Right atrium auricular region (tissue), 2 donors: ENCODE measurements at regions not wholly inside any gene's neighbourhood (a gene's known extent, or its start where the extent isn't known, plus 50 kb on each side); places are given as distances from the start of the nearest gene placed in this dataset.

ENCODE experiments used
- DNase-seq: peaks from one replicate; pipeline ENCODE4 v3.0.0-alpha.2; 2019; ENCODE audit warnings: low spot score
- H3K27ac ChIP-seq, 2 donors: fragments of 200-600 bp; sonication (generic); 1 replicate in 1 of 2; 2 replicates in 1 of 2; pipeline ENCODE4 v1.5.1; 2016 to 2019
- H3K27me3 ChIP-seq, 2 donors: fragments of 200-600 bp; sonication (generic); one replicate each; pipeline versions ENCODE4 v1.5.1 to v1.6.0; 2017 to 2019
- H3K36me3 ChIP-seq: fragments of 200-600 bp; sonication (generic); one replicate; pipeline ENCODE4 v1.5.1; 2016
- H3K4me1 ChIP-seq, 2 donors: fragments of 200-600 bp; sonication (generic); one replicate each; pipeline versions ENCODE4 v1.5.1 to v1.6.0; 2017 to 2019
- H3K4me3 ChIP-seq, 2 donors: fragments of 200-600 bp; sonication (generic); 1 replicate in 1 of 2; 2 replicates in 1 of 2; pipeline ENCODE4 v1.5.1; 2017 to 2019; ENCODE audit warnings: mild to moderate bottlenecking in 1 of 2, moderate library complexity in 1 of 2
- H3K9me3 ChIP-seq, 2 donors: fragments of 200-600 bp; sonication (generic); one replicate each; pipeline ENCODE4 v1.5.1; 2019
- TF ChIP-seq, protein P1 (sequence below), 2 donors: fragments of 200-600 bp; sonication (generic); IDR thresholded peaks; one replicate each; pipeline ENCODE4 v1.5.1; 2019; ENCODE audit warnings: antibody characterized with exemption in 2 of 2

DNA sequence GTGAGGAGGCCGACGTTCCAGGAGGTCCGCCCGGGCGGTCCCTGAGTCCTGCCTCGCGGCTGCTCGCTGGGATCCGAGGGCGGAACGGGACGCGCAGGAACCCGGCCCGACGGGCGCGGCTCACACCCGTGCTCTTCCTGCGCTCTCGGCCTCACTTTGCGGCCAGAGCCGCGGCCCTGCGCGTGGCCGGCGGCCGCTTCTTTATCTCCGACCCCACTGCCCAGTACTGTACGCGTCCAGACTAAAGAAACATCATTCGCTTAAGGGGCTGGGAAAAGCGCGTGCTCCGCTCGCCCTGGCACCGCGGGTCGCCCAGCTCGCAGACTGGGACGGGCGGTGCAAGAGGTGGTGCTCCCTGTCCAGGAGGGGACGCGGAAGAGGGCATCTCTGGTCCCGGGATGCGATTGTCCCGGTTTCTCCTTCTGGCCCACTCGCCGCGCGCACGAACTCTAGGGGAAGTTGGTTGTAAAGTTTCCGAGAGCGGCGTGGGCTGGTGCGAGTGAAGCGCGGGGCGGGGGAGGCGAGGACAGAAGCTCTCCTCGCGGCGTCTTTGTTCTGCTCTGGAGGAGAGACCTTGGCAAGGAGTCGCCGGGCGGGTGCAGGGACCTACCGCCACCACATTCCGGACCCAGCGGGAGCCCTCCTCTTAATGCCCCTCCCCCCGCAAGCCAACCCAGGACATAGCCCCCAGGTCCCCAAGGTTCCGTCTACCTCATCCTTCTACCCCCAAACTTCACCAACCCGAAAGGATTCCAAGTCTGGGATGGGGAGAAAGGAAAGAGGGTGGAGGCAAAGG, 71.0 kb downstream of the SOX4 start:
- DNase-seq, result no peak
- Histone ChIP-seq H3K36me3 (no peaks in the 10 kb centered on the region), H3K4me3 (peak overlapping the region; percentile 44 to 62), H3K27me3 (peaks cover 0 to 3% of the 10 kb centered on the region in 2 donors), H3K27ac (peak overlapping the region in 1 of 2 donors; percentile 57), H3K9me3 (no peaks in the 10 kb centered on the region), H3K4me1 (peaks cover 0 to 29% of the 10 kb centered on the region in 2 donors)
- TF ChIP-seq, protein P1, sequence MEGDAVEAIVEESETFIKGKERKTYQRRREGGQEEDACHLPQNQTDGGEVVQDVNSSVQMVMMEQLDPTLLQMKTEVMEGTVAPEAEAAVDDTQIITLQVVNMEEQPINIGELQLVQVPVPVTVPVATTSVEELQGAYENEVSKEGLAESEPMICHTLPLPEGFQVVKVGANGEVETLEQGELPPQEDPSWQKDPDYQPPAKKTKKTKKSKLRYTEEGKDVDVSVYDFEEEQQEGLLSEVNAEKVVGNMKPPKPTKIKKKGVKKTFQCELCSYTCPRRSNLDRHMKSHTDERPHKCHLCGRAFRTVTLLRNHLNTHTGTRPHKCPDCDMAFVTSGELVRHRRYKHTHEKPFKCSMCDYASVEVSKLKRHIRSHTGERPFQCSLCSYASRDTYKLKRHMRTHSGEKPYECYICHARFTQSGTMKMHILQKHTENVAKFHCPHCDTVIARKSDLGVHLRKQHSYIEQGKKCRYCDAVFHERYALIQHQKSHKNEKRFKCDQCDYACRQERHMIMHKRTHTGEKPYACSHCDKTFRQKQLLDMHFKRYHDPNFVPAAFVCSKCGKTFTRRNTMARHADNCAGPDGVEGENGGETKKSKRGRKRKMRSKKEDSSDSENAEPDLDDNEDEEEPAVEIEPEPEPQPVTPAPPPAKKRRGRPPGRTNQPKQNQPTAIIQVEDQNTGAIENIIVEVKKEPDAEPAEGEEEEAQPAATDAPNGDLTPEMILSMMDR (IDR thresholded peaks at IDR 0.05), result no peak

DNA sequence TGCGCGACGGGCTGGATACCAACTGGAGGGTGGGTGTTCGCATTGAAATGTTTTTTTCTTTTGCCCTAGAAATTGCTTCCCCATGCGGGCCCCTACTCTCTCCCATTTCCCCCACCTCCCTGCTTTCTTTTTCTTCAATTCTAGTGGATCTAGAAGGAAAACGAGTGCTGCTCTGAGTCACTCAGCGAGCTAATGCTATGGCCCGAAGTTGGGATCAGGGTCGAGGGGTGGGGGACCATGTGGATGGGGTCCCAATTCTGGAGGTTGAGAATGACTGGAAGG, 71.5 kb downstream of the SOX4 start:
- TF ChIP-seq, protein P1 (IDR thresholded peaks at IDR 0.05), result no peak
- DNase-seq, result no peak
- Histone ChIP-seq H3K27me3 (peaks cover 0 to 3% of the 10 kb centered on the region in 2 donors), H3K4me1 (peaks cover 0 to 29% of the 10 kb centered on the region in 2 donors), H3K9me3 (no peaks in the 10 kb centered on the region), H3K27ac (peak overlapping the region in 1 of 2 donors; percentile 55), H3K4me3 (peak overlapping the region; percentile 44 to 62), H3K36me3 (no peaks in the 10 kb centered on the region)

DNA sequence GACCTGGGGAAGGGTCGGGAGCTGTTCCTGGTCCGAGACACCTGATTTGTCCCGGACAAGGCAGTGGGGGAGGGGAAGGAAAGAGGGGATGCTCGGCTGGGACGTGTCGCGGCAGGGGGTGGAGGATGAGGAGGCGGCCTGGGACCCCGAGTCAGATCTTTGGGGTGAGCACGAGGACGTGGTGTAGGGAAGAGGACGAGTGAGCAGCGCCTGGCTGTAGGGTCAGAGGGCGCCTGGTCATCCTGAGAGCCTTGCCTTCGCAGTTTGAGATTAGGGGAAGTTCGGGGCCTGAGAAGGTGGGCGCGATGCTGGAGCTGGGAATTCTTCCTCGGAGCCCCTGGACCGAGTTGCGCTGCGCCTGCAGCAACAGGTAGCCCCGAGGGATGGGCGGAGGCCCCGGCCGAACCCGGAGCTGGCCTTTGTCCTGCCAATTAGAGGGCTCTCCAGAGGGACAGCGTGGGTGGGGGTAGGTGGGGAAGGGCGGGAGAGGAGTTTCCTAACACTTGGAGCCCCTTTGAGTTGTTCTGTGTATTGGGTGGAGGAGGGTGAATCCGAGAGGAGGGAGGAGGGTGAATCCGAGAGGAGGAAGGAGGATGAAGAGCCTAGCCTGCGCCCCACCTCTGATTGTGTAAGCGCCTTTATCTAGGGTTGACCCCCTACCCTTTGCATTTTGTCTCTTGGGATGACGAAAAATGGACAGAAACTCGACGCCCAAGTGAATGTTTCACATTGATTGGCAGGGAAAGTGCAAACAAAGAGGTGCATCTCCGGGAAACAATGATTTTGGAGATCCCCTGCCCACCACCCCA, 72.0 kb downstream of the SOX4 start:
- Histone ChIP-seq H3K27ac (peak overlapping the region; percentile 22 to 55), H3K27me3 (peaks cover 0 to 3% of the 10 kb centered on the region in 2 donors), H3K4me1 (peaks cover 0 to 29% of the 10 kb centered on the region in 2 donors), H3K9me3 (no peaks in the 10 kb centered on the region), H3K36me3 (no peaks in the 10 kb centered on the region), H3K4me3 (peak overlapping the region; percentile 44 to 62)
- TF ChIP-seq, protein P1 (IDR thresholded peaks at IDR 0.05), result no peak
- DNase-seq, result no peak

DNA sequence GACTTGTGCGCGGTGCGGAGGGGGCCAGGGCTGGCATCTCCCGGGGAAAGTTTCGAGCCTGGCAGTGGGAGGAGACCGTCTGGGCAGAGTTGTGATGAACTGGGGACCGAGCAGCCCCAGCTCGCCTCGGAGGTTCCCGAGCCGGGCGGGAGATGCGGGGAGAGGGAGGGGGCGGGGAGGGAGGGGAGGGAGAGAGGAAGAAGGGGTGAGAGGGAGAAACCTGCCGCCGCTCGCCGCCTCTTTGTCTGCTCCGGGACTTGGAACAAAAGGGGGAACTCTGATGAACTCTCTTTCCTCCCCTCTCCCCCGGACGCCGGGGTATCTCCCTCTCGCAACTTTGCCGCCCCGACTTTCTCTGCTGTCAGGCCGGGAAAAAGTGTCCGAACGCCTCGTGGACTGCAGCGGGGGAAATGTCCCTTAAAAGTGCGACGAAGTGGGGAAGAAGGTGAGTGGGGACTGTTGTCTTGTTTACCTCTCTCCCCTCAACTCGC, 72.7 kb downstream of the SOX4 start:
- peaks cover 0 to 3% of the 10 kb centered on the region in 2 donors for H3K27me3 ChIP-seq
- DNase-seq, result no peak

DNA sequence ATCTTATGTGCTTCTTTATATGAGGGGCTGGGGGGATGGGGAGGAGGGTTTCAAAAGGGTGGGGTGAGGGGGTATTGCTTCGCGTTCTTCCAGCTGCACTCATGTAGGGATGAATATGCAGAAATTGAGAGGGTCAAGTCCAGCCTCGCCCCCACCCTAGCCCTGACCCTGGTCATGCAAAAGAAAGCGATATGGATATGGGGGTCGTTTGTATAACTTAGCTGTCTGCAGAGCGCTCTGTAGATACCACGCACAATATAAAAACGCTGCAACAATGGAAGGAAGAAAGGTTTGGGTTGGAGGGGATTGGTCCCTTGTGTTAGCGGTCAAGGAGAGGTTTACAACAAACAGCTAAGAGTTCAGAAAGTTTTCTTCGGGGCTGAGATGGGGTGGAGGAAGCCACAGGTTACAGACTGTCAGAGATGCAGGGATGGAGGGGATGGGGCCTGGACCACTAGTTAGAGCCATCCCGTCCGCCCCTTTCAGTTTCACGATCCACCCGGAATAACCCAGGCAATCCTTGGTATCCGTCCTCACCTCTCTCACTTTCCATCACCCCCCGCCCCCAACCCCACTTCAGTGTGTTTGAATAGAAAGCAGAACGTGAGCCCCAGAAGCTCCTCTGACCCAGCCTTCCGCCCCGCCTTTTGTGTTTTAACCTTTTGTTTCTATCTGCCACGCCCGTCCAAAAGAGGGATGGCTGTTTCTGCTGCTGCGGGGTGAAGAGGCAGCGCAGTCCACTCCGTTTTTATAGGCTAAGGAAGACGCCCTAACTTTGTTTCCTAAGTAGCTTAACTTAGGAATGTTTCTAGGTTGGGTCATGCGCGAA, 73.5 kb downstream of the SOX4 start:
- no peaks in the 10 kb centered on the region for H3K36me3 ChIP-seq
- H3K4me1 ChIP-seq, result peaks cover 0 to 29% of the 10 kb centered on the region in 2 donors
- TF ChIP-seq, protein P1 (IDR thresholded peaks at IDR 0.05), result no peak
- H3K27me3 ChIP-seq, result peaks cover 0 to 3% of the 10 kb centered on the region in 2 donors
- peak overlapping the region; percentile 22 to 55 for H3K27ac ChIP-seq
- no peak for DNase-seq
- H3K9me3 ChIP-seq, result no peaks in the 10 kb centered on the region
- peak overlapping the region; percentile 44 to 62 for H3K4me3 ChIP-seq

More for the DNA sequence above, 72.7 kb downstream of the SOX4 start:
- no peaks in the 10 kb centered on the region for H3K36me3 ChIP-seq
- TF ChIP-seq, protein P1 (IDR thresholded peaks at IDR 0.05), result no peak
- no peaks in the 10 kb centered on the region for H3K9me3 ChIP-seq
- H3K27ac ChIP-seq, result peak overlapping the region; percentile 22 to 55
- peaks cover 0 to 29% of the 10 kb centered on the region in 2 donors for H3K4me1 ChIP-seq
- peak overlapping the region; percentile 44 to 62 for H3K4me3 ChIP-seq
